Subcutaneous abdominal adipose tissue (tissue), 5 donors: ENCODE measurements at regions not wholly inside any gene's neighbourhood (a gene's known extent, or its start where the extent isn't known, plus 50 kb on each side); places are given as distances from the start of the nearest gene placed in this dataset.
"Not testable (repeated sequence)": the region's sequence is repeated elsewhere in the genome, so short reads cannot be mapped to it uniquely, and the experiment has no call there.

ENCODE experiments used
- H3K27ac ChIP-seq: one replicate; pipeline ENCODE4 v1.7.0; 2013; ENCODE audit warnings: low read depth, mild to moderate bottlenecking, inconsistent platforms, low read length, moderate library complexity
- H3K27me3 ChIP-seq, 5 donors: one replicate each; pipeline ENCODE4 v1.7.0; 2013; ENCODE audit warnings: low read length in 5 of 5, inconsistent platforms in 1 of 5; ENCODE audit not compliant: control insufficient read depth in 5 of 5, insufficient read depth in 4 of 5
- H3K36me3 ChIP-seq, 5 donors: one replicate each; pipeline ENCODE4 v1.7.0; 2013; ENCODE audit warnings: low read length in 5 of 5; ENCODE audit not compliant: control insufficient read depth in 5 of 5, insufficient read depth in 5 of 5
- H3K4me1 ChIP-seq, 5 donors: one replicate each; pipeline ENCODE4 v1.7.0; 2013; ENCODE audit warnings: low read length in 5 of 5, mild to moderate bottlenecking in 3 of 5, moderate library complexity in 1 of 5; ENCODE audit not compliant: control insufficient read depth in 5 of 5, insufficient read depth in 5 of 5
- H3K4me3 ChIP-seq, 5 donors: one replicate each; pipeline ENCODE4 v1.7.0; 2013; ENCODE audit warnings: low read length in 5 of 5, low read depth in 1 of 5
- H3K9ac ChIP-seq, 5 donors: one replicate each; pipeline ENCODE4 v1.7.0; 2013; ENCODE audit warnings: low read length in 5 of 5, mild to moderate bottlenecking in 4 of 5, moderate library complexity in 3 of 5
- H3K9me3 ChIP-seq, 5 donors: one replicate each; pipeline ENCODE4 v1.7.0; 2013; ENCODE audit warnings: low read length in 5 of 5; ENCODE audit not compliant: control insufficient read depth in 5 of 5
- donor health status: healthy.
- donor health status: healthy.
- donor health status: healthy.
- donor health status: healthy.
- donor health status: healthy.

DNA sequence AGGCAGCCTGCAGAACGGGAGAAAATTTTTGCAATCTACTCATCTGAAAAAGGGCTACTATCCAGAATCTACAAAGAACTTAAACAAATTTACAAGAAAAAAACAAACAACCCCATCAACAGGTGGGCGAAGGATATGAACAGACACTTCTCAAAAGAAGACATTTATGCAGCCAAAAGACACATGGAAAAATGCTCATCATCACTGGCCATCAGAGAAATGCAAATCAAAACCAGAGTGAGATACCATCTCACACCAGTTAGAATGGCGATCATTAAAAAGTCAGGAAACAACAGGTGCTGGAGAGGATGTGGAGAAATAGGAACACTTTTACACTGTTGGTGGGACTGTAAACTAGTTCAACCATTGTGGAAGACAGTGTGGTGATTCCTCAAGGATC, 113.7 kb upstream of the FBXL17 start:
- H3K9ac ChIP-seq, H3K4me3 ChIP-seq, H3K36me3 ChIP-seq, H3K27me3 ChIP-seq, H3K4me1 ChIP-seq, H3K27ac ChIP-seq: not testable (repeated sequence)
- H3K9me3 ChIP-seq: peaks cover 0 to 11% (median 5%) of the 10 kb centered on the region in 5 donors

DNA sequence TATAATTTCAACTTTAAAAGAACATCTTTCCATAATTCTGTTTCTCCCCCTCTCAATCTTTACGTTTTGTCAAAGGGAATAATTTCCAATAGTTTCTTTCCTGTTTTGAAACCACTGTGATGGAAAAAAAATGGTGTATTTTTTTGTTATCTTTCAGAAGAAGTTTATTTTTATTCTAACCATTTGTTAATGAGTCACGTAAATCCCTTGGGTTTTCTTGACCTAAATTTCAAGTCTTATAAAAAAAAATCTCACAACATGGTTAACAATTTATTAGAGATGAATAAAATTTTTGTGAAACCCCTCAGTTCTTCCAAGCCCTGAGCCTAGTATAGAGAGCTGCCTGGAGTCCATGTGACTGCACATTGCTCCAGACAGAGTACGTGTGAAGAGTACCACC, 106.1 kb upstream of the FBXL17 start:
- no peaks in the 10 kb centered on the region for H3K36me3 ChIP-seq
- H3K4me1 ChIP-seq: peaks cover 0 to 6% (median 0%) of the 10 kb centered on the region in 5 donors

DNA sequence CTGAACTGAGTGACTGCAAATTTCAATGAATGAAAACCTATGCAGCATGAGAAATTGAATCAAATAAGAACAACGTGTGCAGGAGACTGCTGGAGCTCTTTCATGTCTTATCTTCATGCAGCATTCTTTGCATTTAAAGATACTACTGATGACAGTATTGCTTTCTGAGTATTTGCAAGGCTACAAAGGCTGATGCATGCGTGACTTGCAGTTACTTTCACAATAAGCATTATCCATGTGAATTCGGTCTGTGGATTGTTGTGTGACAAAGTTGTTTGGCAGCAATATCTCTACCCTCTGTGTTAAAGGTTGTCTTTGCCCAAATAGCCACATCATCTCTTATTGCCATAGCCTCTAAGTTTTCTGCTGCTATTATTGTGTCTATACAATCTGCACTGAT, 102.1 kb upstream of the FBXL17 start:
- no peaks in the 10 kb centered on the region for H3K36me3 ChIP-seq
- no peak overlapping the region for H3K4me3 ChIP-seq
- H3K27ac ChIP-seq: no peak overlapping the region
- H3K27me3 ChIP-seq: no peaks in the 10 kb centered on the region
- no peaks in the 10 kb centered on the region for H3K9me3 ChIP-seq
- peaks cover 0 to 6% (median 0%) of the 10 kb centered on the region in 5 donors for H3K4me1 ChIP-seq
- H3K9ac ChIP-seq: no peak overlapping the region

More for the DNA sequence above, 106.1 kb upstream of the FBXL17 start:
- H3K9ac ChIP-seq: no peak overlapping the region
- no peaks in the 10 kb centered on the region for H3K9me3 ChIP-seq
- no peaks in the 10 kb centered on the region for H3K27me3 ChIP-seq
- H3K4me3 ChIP-seq: no peak overlapping the region
- no peak overlapping the region for H3K27ac ChIP-seq

DNA sequence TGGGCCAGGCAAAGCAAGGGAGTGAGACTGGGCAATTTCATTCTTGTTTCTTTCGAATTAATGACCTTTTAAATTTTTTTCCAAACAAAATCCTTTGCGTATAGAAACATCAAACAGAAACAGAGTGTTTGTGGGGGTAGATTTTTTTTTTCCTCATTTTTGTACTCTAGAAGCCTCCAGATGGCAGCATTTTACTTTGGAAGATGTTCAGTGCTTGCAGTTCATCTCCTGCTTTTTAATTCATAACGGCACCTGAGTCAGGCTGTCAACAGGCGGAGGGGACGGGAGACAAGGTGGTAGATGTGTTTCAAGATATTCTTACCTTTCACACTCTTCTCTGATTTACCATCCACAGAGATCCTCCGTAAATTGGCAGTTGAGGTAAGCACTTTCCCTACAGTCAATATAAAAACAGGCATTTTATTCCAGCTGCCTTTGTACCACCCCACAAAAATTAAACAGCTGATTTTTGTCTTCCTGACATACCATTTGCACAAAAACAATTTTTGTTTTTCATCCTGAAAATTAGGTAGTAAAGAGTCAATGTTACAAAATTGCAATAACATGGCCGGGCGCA, 99.5 kb upstream of the FBXL17 start:
- Histone ChIP-seq H3K27ac (no peak overlapping the region), H3K27me3 (no peaks in the 10 kb centered on the region), H3K9ac (no peak overlapping the region)

DNA sequence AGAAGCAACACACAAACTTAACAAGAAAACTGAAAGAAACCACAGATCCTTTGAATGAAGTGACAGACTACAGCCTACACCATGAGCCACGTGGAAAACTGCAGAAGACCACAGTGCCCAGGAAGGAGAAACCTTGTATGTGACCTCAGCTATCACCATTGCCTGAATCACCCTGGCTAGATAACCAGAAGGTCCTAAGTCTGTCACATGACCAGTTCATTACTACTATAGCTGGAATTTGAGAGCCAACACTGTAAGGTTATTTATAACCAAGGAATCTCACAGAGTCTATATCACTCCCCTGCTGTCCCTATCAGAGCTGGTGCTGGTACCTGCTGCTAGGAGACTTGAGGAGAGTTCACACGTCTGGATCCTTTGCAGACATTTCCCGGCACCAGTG, 90.3 kb upstream of the FBXL17 start:
- Histone ChIP-seq H3K27ac (no peak overlapping the region), H3K4me1 (no peaks in the 10 kb centered on the region), H3K9me3 (peaks cover 0 to 4% (median 0%) of the 10 kb centered on the region in 5 donors), H3K9ac (no peak overlapping the region), H3K4me3 (no peak overlapping the region), H3K36me3 (no peaks in the 10 kb centered on the region), H3K27me3 (no peaks in the 10 kb centered on the region)

More for the DNA sequence above, 99.5 kb upstream of the FBXL17 start:
- Histone ChIP-seq H3K4me3 (no peak overlapping the region), H3K4me1 (peaks cover 0 to 6% (median 0%) of the 10 kb centered on the region in 5 donors), H3K36me3 (no peaks in the 10 kb centered on the region), H3K9me3 (no peaks in the 10 kb centered on the region)

DNA sequence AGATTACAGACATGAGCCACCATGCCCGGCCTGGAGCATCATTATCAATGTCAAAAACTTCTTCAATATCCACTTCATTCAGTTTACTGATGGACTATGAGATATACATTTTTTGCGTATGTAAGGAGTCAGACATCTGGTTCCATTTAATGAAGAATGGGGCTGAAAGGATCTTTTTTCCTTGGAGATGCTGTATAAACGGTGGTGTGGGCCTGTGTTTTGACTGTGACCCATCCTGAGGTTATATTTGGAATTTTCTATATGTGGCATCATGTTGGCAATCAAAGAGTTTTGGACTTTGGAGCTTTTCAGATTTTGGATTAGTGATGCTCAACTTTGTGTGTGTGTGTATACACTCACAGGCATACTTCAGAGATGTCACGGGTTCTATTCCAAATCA, 85.7 kb upstream of the FBXL17 start:
- no peak overlapping the region for H3K9ac ChIP-seq
- H3K4me3 ChIP-seq: no peak overlapping the region
- H3K36me3 ChIP-seq: no peaks in the 10 kb centered on the region
- no peaks in the 10 kb centered on the region for H3K27me3 ChIP-seq
- H3K9me3 ChIP-seq: no peaks in the 10 kb centered on the region
- no peak overlapping the region for H3K27ac ChIP-seq
- no peaks in the 10 kb centered on the region for H3K4me1 ChIP-seq

DNA sequence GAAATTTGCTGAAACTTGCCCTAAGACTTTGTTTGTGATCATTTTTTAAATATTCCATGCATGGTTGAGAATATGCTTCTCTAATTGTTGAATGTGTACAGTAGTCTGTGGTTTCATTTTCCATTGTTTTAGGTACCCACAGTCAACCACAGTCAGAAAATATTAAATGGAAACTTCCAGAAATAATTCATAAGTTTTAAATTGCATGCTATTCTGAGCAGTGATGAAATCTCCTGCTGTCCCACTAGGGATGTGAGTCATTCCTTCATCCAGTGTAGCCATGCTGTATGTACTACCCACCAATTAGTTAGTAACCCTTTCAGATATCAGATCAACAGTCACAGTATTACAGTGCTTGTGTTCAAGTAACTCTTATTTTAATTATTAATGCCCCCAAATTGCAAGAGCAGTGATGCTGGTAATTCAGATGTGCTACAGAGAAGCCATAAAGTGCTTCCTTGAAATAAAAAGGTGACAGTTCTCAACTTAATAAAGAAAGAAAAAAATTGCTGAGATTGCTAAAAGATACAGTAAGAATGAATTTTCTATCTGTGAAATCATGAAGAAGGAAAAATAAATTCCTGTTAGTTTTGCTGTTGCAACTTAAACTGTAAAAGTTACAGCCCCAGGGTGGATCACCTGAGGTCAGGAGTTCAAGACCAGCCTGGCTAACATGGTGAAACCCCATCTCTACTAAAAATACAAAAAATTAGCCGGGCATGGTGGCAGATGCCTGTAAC, 79.9 kb upstream of the FBXL17 start:
- H3K27me3 ChIP-seq: no peaks in the 10 kb centered on the region
- H3K9ac ChIP-seq: no peak overlapping the region
- H3K36me3 ChIP-seq: no peaks in the 10 kb centered on the region
- H3K9me3 ChIP-seq: no peaks in the 10 kb centered on the region
- H3K4me3 ChIP-seq: no peak overlapping the region
- no peaks in the 10 kb centered on the region for H3K4me1 ChIP-seq
- no peak overlapping the region for H3K27ac ChIP-seq

DNA sequence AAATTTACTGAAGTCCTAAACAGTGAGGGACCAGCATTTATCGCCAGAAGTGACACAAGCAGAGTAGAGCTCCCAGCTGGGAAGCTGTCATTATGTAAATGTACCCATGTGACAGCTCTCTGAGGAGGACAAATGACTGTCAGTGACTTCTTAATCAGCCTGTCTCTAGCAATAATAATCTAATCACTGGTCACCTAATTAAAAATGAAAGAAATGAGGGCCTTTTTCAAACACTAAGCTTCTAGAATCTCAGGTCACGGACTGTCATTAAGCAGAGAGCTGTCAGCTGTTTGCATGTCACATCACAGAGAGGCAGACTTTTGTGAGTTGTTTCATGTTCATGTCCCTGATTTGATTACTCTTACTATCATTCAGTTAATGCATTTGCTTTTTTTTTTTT, 77.9 kb upstream of the FBXL17 start:
- Histone ChIP-seq H3K4me3 (no peak overlapping the region), H3K27me3 (no peaks in the 10 kb centered on the region), H3K4me1 (no peaks in the 10 kb centered on the region), H3K9ac (no peak overlapping the region), H3K36me3 (no peaks in the 10 kb centered on the region), H3K9me3 (no peaks in the 10 kb centered on the region), H3K27ac (no peak overlapping the region)

DNA sequence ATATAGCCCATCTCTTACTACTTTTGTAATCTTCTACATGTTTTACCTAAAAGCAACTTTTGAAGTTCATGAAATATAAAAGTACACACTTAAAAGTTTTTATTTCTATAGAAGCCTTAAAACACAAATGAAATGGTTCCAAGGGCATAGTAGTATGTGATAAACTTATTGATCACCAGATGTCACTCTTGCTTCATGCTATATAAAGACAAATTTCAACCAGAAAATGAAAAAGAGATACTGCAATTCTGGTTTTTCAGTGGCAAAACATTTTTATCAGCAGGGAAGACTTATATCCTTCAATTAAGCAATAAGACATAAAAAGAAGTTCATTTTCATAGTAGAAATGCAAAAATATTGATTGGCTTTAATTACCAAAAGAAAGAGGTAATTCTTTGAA, 69.4 kb upstream of the FBXL17 start:
- no peak overlapping the region for H3K4me3 ChIP-seq
- peaks cover 0 to 2% (median 0%) of the 10 kb centered on the region in 5 donors for H3K9me3 ChIP-seq
- no peak overlapping the region for H3K9ac ChIP-seq
- no peak overlapping the region for H3K27ac ChIP-seq
- no peaks in the 10 kb centered on the region for H3K27me3 ChIP-seq
- no peaks in the 10 kb centered on the region for H3K4me1 ChIP-seq
- no peaks in the 10 kb centered on the region for H3K36me3 ChIP-seq

DNA sequence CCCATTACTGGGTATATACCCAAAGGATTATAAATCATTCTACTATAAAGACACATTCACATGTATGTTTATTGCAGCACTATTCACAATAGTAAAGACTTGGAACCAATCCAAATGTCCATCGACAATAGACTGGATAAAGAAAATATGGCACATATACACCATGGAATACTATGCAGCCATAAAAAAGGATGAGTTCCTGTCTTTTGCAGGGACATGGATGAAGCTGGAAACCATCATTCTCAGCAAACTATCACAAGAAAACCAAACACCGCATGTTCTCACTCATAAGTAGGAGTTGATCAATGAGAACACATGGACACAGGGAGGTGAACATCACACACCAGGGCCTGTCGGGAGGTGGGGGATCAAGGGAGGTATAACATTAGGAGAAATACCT, 62.2 kb upstream of the FBXL17 start:
- H3K27ac ChIP-seq, H3K9me3 ChIP-seq, H3K4me1 ChIP-seq, H3K27me3 ChIP-seq, H3K4me3 ChIP-seq, H3K9ac ChIP-seq, H3K36me3 ChIP-seq: not testable (repeated sequence)
